Fibroblast of the conjunctiva (primary cell): ENCODE measurements at regions not wholly inside any gene's neighbourhood (a gene's known extent, or its start where the extent isn't known, plus 50 kb on each side); places are given as distances from the start of the nearest gene placed in this dataset.
"Not testable (repeated sequence)": the region's sequence is repeated elsewhere in the genome, so short reads cannot be mapped to it uniquely, and the experiment has no call there.

Experiments
- DNase-seq: peaks from one replicate; pipeline ENCODE4 v3.0.0-alpha.2; 2010; ENCODE audit warnings: low read depth

DNA sequence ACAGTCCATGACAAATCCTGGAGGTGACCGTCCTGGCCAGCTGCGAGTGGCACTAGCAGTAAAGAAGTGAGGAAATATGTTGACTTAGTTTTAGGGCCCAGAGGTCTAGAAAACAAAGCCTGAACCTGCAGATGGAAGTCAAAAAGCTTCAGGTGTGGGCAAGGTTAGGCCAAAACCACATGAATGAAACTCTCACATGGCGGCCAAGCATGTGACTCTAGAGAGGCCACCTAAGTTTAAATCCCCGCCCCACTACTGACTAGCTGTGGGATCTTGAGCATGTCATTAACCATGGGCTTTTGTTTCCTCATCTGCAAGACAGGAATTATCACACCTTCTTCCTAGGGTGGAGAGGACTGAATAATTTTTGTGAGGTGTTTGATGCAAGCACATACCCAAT, 148.2 kb upstream of the DAB1 start:
- DNase-seq: no peak

- DNase-seq: not testable (repeated sequence)
These were observed 134.2 kb upstream of the DAB1 start for GRCh38 chr1:57558066-57558465.

DNA sequence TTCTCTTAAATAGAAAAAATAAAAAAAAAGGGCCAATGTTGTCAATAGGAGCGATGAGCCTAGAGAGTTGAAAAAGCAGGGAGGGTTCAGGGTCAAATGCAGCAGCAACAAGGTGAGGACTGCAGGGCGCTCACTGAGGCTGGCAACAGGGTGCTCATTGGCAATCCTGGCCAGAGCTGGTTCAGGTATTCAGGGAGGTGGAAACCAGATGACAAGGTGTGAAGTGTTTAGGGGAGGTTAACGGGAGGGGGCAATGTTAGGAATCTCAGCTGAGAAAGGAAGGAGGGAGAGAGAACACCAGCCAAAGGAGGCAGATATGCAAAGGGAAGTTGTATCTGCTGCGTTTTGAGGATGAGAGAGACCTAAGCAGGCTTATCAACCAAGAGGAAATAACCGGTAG, 129.8 kb upstream of the DAB1 start:
- DNase-seq: no peak

- DNase-seq: no peak
These were observed 127.6 kb upstream of the DAB1 start for GRCh38 chr1:57551476-57551875.

GRCh38 chr1:57550092-57550491, 126.2 kb upstream of the DAB1 start:
- no peak for DNase-seq

DNA sequence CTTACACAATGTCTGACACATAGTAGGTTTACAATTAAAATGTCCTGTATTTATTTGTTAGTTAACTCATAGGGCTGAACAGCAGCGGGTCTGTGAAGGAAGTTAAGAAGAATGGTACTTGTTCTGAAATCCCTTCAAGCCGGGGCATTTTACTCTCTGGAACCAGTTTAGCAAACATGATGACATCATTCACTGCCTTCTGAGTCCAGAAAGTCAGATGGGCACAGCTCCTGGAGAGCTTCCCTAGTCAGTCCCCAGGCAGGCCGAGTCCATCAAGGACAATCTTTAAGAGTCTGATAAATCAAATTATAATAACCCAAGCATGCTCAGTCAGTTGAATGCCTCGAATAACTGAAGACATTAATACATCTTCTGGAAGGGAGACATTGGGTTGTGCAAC, 125.4 kb upstream of the DAB1 start:
- no peak for DNase-seq

DNA sequence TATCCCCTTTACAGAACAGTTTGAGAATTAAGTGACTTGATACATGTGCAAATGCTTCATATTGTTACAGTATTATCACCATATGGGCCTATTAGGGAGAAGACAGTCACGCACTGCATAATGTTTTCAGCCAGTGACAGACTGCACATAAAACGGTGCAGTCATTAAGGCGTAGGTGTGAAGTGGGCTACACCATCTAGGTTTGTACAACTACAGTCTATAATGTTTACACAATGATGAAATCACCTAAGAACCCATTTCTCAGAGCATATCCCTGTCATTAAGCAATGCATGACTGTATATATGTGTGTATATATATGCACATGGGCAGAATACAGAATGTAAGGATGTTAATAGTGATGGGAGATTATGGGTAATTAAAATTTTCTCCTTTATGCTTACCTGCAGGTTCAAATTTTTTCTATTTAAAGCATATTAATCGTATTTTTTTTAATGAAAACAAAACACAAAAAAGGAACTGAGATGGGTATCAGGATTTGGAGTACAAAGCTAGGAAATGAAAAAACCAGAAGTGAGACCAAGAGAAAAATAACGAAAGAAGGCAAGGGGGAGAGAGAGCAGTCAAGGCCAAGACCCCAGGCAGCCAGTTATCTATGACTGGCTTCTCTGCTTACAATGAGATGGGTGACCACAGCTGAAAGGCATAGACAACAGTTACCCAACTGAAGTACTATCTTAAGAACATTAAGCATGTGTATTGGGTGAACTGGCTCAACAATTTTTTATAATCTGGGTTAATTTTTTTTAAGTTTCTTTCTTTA, 122.9 kb upstream of the DAB1 start:
- DNase-seq: no peak

- DNase-seq: no peak
These were observed 120.5 kb upstream of the DAB1 start for GRCh38 chr1:57544345-57544744.

- no peak for DNase-seq
These were observed 113.0 kb upstream of the DAB1 start for GRCh38 chr1:57536749-57537423.

GRCh38 chr1:57532299-57532698, 108.4 kb upstream of the DAB1 start:
- DNase-seq: no peak

GRCh38 chr1:57530911-57531260, 107.0 kb upstream of the DAB1 start:
- not testable (repeated sequence) for DNase-seq

DNA sequence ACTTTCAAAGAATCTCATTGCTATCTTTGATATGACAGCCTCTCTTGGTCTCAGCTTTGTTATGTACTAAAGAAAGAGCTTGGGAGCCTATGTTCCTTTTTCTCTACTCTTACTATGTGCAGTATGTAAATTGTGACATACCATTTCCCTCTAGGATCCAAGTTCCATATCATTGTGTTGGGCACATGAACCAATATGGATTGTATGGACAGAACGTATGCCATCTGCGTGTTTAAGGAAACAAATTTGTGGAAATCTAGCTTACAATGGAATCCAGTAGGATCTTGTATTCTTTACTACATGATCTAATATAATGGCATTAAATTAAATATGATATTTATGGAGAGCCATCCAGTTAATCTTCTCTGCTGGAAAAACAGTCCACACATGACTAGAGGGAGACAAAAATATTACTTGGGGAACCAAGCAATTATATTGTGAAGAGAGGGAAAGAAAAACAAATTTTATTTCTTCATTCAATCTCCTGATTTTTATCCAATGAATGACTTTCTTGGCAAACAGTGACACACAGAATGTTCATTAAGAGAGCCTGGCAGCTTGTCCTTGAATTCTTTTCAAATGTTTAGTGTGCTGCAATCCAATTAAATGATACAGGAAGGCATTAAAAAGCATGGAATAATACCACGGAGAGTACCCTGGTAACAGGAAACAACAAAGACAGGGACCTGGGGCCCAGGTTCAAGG, 106.5 kb upstream of the DAB1 start:
- DNase-seq: no peak

DNA sequence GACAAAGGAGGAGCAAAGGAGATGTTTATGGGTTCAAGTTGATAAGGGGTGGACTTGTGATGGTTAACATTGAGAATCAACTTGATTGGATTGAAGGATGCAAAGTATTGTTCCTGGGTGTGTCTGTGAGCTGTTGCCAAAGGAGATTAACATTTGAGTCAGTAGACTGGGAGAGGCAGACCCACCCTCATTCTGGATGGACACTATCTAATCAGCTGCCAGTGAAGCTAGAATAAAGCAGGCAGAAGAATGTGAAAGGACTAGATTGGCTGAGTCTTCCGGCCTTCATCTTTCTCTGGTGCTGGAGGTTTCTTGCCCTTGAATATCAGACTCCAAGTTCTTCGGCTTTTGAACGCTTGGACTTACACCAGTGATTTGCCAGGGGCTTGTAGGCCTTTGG, 98.7 kb upstream of the DAB1 start:
- no peak for DNase-seq

- DNase-seq: no peak
These were observed 97.1 kb upstream of the DAB1 start for GRCh38 chr1:57520743-57521515.

- DNase-seq: no peak
These were observed 94.6 kb upstream of the DAB1 start for GRCh38 chr1:57518496-57518895.

DNA sequence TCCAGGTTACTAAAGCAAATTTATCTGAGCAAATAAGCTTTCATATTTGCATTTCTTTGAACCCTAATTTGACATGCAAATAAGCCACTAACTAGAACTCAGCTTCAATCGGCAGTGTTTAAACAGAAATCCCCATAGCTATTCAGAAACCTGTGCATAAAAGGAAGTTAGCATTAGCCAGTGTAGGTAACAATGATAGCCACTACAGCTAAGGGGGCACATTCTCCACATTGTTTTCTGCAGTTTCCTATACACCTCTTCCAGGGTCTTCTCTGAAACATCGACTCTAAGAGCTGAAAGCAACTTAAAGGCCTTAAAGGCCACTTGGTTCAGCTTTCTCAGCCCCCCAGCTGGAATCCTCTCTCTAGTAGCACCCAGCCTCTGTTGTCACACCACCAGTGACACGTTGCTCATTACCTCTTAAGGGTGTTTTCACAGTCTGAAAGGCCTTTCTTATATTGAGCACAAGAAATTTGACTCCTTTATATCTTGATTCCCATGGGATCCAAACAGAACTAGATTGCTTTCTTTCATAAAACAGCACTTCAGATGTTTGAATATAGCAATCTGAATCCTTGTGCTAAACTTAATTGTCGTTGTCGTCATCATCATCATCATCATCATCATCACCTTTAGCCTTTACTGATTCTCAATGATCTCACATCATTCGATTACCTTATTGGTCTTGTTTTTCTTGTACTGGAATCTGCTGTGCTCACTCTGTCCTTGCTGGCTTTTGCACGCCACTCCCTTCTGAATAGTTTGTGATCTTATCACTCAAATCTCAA, 93.9 kb upstream of the DAB1 start:
- DNase-seq: no peak

- DNase-seq: no peak
These were observed 88.5 kb upstream of the DAB1 start for GRCh38 chr1:57512386-57512785.

- DNase-seq: no peak
These were observed 83.1 kb upstream of the DAB1 start for GRCh38 chr1:57506941-57507340.

- no peak for DNase-seq
These were observed 79.5 kb upstream of the DAB1 start for GRCh38 chr1:57503337-57503736.

DNA sequence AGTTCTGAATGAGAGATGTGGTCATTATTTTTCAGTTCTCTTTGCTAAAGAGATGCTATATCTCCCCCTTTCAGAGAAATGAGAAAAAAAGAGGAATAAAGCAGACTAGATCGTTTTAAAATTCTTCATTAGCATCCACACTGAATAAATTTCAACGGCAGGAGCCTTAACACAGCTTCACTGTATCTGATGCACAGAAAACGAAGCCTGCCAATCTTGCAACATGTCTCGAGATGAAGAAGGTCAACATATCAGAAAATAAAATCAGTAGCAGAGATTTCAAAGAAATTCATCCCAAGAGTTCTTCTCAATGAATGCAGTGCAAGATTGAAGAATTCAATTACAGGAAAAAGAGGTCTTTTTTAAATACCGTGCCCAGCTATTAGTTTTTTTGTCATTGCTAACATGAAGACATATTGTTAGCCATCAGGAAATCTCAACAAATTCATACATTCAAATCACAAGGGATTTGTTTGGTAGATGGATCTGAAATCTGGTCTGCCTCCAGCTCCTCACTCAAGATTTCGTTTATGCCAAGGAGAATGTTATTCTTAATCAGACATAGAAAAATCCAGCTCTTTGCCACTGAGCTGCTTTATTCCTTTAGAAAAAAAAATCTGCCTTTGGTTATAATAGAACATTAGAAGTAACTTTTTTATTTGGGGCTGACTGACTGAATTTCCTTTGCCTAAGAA, 76.4 kb upstream of the DAB1 start:
- no peak for DNase-seq

DNA sequence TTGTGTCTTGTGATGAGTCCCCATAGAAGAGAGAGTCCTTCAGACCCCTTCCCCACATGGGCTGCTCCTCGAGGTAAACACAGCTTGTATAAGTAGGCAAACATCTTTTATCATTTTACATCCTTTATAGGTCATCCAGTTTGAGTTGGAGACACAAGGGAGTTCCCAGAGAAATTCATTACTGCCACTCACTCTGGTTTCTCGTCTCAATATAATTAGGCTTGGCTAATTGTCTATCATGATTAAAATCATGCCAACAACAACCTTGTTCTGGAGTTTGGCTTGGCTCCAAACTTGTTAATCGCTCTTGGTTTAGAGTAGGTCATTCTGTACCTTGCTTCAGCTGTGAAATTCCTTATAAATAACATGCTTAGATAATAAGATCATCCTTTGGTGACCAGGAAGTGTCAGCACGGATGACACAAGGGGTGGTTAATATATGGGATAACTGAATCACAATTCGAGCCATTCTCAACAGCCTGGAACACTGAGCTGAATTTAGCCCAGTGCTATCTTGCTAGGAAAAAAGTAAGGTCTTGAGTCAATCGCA, 70.7 kb upstream of the DAB1 start:
- DNase-seq: no peak
